Kidney capillary endothelial cell (primary cell): ENCODE measurements at regions not wholly inside any gene's neighbourhood (a gene's known extent, or its start where the extent isn't known, plus 50 kb on each side); places are given as distances from the start of the nearest gene placed in this dataset.

Experiments
- DNase-seq: peaks from one replicate; pipeline ENCODE4 v3.0.0-alpha.2; 2018; ENCODE audit warnings: low spot score

DNA sequence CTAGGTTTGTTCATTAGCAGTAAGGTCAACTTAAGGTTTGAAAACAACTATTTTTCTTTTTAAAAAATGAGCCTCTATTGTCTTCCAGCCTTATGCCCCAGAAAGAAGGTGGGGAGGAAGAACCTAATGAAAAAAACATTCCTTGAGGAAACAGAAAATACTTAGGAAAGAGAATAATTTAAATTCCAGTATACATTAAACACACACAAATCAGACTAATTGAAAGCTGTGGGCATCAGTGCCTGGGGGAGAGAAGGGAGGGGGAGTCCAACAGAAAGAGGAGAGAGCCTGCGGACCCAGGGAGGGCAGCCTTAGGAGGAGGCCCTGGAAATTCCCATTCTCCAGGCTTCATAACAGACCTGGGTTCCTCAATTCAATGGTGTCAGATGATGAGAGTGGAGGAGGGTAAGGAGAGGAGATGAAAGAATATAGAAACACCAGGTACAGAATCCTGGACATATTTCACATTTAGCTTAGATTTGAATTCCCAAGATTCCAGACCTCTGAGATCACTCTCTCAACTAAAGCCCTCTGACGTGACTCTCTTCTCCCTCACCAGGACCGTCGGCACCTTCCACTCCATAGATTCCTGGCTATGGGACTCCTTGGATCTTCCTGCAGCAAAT is 320.5 kb upstream of the UMPS start:
- DNase-seq, result no peak

DNA sequence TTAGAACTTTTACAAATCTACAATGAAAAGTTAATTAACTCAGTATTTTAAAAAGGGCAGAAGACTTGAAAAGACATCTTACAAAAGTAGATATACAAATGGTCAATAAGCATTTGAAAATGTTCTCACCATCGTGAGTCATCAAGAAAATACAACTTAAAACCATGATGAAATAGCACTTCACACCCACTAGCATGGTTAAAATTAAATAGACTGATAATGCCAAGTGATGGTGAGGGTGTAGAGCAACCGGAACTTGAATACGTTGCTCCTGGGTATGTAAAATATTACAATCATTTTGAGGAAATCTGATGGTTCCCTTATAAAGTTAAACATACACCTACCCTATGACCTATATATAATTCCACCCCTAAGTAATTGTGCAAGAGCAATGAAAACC is 319.8 kb upstream of the UMPS start:
- no peak for DNase-seq

DNA sequence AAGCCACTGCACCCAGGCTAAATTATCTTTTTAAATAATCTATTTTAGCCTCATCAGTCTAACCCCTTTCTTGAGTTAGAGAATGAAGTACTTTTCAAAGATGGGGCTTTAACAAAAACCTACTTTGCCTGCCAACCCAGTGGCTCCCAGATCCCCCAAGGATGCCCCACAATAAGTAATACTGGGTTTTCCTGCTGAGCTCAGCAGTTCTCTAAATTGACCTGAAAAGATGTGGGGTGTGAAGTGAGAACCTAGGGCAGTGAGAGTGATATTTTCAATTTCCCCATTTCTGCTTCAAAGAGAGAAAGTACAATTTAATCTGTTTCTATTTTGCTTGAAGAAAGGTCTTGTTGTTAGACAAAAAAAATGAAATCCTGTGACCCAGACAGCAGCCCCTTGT is 318.5 kb upstream of the UMPS start:
- no peak for DNase-seq

DNA sequence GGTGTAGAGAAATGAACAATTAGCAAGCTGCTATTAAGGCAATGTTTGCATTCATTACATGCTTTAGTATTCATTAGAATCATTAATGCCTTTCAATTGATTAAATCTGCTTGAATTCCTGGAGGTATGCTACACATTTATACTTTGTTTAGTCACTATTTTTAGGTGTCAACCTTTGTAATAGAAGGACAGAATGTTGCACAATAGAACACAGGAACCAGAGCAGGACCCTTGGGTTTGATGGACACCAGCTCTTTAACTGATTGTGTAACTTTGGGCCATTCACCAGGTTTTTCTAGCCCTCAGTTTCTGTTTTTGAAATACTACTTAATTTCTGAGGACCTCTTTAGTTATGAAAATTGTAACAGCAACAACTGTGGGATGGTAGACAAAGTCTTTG is 317.6 kb upstream of the UMPS start:
- no peak for DNase-seq

DNA sequence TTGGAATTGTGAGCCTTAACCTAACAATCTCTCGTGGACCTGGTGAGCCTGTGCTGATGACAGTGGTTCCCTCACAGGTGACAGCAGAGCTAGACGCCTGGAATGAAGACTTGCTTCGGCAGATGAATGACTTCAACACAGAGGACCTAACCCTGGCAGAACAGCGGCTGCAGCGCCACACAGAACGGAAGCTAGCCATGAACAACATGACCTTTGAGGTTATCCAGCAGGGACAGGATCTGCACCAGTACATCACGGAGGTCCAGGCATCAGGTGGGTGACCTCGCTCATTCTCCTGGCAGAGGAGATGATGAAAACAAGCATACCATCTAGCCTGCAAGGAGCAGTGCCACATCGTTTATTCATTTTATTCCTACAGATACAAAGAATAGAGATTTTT is 316.9 kb upstream of the UMPS start:
- no peak for DNase-seq

DNA sequence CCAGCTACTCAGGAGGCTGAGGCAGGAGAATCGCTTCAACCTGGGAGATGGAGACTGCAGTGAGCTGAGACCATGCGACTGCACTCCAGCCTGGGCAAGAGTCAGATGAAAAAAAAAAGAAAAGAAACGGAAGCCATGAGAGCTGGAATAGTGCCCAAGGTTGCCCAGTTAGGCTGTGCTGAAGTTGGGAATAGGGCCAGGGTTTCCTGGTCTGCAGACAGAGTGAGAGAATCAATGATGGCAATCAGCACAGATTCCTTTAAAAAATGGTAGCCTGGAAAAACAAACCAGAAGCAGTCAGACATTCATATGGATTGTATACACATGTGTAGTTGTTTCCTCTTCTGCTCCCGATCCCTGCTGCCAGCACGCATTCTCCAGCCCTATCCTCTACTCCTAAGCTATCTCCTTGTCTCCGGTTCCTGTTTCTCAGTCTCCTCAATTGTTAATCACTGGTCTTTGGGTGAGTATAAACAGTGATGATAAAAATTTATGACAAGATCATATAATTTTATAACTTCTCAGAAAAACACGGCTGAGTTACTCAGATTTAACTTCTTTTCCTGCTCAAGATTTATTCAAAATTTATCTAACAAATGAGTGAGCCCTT is 316.2 kb upstream of the UMPS start:
- DNase-seq, result no peak

DNA sequence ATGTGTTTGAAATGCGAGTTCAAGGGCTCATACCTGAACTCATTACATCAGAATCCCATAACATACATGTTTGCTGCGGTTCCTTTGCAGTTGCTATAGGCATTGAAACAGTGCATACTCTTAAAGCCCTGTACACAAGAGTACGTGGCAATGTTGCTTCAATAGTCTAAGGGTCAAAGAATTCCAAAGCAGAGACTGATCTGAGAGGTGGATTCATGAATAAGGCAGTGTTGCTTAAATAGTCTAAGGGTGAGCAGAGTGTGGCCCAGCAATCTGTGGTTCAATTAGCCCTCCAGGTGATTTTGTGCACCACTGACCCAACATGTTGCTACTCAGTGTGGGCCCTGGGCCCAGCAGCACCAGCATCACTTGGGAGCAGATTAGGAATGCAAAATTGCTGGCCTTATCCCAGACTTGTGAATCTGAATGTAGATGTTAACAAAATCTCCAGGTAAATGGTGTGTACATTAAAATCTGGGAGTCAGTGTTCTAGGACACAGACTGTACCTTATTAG is 314.7 kb upstream of the UMPS start:
- no peak for DNase-seq

DNA sequence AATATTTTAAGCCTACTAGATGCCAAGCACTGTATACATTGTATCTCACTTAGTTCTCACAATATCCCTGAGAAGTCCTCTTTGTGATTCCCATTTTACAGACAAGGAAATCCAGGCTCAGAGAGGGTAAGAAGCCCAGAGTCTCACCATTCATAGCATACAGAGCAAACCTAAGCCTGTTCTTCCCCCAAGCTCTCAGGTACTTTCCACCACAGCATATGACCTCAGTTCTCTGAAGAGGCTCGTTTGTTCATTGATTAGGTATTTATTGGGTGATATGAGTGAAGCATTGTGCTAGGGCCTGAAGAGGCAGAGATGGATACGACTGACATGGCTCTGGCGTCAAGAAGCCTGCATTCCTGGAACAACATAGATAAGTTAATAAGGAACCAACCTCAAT is 310.9 kb upstream of the UMPS start:
- DNase-seq, result no peak

DNA sequence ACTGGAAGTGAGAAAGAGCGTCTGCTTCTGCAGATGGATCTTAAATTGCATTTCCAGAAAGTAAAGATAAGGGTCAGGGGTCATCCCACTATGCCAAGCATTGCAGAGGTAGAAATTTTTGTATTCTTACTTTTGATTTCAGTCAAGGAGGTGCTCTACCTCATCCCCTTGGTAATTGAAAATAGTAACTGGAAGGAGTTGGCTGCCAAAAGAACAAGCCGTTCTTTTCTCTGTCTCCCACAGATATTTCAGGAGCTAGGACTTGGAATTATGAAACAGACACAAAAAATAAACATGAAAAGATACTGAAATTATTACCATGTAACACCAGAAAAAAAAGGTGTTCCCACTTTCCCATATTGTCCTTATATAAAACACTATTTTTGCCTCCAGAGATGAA is 309.9 kb upstream of the UMPS start:
- DNase-seq, result no peak

DNA sequence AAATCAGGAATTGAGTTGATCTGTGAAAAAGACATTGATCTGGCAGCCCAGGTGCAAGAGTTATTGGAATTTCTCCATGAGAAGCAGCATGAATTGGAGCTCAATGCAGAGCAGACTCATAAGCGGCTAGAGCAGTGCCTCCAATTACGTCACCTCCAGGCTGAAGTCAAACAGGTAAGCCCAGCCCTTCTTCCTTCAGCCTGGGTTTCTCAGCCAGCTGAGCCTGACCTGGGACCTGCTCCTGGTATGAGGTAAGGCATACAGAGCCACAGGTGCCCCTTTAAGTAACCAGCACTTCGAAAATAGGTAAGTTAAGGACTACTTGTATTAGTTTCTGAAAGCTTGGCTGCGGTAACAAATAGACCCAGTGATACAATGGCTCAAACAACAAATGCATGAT is 307.4 kb upstream of the UMPS start:
- no peak for DNase-seq

DNA sequence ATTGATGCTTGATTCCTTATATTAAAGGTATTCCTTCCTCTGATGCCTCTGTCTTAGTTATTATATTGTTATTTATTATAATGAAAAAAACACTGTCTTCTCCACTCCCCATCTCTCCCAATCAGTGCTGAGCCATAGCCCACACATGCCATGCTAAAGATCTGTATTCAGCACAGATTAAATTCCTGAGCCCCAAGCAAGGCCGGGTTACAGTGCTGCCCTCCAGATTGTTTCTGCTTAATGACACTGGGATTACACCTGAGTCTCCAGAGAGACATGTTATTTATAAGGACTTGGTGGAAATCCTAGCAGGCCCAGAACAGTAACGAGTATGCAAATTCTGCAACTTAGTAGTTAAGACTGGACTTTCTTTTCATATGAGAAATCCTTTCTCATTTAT is 305.9 kb upstream of the UMPS start:
- DNase-seq, result no peak

DNA sequence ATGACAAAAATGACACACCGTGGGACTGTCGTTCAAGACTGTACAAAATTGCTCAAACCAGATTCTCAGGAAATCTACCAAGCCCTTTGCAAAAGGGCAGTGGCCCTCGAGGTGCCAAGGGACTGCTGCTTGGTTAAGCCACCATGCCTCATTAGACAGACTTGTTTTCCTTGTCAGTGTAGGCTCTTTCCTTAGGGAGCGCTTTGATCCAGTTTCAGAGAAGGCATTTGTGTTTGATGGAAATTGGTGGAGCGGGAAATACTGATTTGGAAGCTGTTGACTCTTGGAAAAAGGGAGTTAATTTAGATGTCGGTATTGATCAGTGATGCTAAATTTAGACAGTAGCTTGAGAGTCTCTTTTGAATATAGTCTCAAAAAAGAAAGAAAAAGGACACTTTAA is 304.3 kb upstream of the UMPS start:
- no peak for DNase-seq

DNA sequence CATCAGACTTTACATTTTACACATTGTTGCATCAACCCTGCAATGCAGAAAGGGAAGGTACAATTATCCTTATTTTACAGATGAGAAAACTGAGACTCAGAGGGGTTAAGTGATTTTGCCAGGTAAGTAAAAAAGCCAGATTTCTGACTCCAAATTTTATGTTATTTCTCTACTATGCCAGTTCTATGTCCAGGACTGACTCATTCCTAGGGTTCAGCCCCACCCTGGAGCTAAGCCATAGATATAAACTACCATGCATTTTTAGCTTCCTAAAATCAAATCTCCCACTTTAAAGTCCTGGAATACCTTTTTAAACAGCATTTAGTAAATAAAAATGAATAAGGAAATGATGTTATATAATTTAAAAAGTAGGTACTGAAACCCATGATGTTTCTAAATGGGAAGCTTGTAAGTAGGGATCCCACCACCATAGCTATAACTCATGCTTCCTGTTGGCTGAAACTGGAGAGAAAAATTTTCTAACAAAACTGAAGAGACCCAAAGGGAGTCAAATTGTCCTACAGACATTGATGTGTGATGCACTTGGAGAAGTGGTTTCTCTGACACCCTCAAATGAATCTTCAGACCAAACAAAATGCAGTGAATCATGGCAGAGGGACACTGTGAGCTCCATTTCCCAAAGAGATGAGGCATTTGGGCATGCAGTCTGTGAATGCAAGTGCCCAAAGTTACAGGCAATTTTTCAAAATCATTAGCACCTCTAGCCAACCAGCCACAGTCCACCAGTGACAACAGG is 301.7 kb upstream of the UMPS start:
- DNase-seq, result no peak

DNA sequence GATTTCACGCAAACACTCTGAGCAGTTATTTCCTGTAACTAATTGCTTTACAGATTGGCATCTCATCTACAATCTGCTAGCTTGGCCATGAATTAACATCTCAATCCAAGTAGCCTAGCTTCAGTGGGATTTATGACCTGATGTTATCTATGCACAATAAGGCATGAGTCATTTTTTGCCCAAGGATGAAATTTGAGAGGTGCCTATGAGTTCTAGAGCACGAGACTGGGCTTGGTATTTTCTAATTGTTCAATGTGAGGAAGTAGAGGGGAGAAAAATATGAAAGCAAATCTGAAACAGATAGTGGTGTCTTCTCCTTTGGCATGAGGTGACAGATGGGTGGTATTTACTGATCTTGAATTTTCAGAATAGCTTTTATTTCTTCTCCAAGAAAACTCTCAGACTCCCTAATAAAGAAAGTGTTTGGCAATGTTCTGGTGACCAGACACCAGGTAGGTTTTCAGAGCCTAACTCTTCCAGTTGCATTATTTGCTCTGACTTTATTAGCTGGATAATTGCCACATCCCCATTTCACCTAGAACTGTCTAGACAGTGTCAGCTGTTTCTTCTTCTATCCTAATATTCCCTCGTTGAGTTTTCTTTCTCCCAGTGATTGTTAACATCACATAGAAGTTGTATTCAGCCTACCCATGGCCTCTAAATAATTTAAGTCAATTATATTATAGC is 301.0 kb upstream of the UMPS start:
- DNase-seq, result no peak

DNA sequence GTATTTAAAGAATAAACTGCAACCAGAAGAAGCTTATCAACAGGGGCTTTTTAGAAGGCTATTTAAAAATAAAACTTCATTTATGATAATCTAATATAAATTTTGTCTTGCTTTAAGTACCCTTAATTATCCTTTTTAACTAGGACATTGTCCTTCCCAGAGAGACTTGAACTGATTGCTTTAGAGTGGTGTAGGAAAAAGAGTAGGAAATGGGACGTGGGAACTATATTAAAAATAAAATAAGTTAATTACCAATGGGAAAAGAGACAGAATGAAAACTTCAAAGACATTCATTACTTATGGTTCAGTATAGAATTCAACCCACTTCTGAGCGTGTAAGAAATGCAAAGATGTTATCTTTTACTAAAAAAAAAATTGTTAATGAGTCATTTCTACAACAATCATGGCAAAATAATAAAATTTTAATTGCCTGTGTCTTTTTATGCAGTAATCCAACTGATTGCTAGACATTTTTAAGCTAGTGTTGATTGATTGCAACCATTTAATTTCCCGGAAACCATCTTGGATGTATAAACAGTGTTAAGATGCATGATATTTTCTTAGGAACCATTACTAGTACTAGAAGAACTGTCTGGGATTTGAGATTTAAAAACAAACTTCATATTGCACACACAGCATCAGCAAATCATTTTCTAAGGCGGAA is 298.8 kb upstream of the UMPS start:
- DNase-seq, result no peak

DNA sequence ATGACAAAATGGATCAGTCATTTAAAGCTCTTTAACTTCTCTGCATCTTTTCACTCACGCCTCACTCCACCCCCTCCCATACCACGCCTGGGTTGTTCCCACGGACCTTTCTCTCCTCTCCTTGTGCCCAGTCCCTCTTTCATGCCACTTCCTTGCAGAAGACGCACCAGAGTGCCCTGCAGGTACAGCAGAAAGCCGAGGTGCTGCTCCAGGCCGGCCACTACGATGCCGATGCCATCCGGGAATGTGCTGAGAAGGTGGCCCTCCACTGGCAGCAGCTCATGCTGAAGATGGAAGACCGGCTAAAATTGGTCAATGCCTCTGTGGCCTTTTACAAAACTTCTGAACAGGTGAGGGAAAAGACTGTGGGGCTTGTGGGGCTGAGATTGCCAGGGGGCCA is 296.1 kb upstream of the UMPS start:
- DNase-seq, result no peak

DNA sequence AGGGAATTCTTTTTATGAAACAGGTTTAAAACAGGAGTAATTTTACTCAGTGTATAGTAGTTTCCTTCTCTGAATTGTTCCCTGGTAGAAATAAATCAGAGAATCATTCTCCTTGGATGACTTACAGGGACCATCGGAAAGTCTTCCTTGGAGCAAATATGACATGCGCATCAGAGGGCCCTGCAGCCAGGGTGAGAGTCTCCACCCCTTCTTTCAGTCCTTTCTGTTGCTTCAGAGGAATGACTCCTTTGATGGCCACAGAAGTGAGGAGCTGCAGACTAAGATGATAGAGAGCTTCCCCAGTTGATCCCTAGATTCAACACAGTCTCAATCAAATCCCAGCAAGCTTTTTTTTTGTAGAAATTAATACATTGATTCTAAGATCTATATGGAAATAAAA is 294.8 kb upstream of the UMPS start:
- no peak for DNase-seq

DNA sequence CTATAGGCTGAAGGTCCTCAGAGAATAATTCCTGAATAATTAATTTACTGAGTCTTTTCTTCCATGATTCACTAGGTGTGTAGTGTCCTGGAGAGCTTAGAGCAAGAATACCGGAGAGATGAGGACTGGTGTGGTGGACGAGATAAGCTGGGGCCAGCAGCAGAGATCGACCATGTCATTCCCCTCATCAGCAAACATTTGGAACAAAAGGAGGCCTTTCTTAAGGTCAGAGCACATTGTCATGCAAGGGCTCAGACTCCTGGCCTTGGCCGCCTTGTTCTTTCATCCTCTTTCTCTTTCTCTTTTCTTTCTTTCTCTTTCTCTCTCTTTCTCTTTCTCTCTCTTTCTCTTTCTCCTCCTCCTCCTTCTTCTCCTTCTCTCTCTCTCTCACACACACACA is 291.4 kb upstream of the UMPS start:
- no peak for DNase-seq

DNA sequence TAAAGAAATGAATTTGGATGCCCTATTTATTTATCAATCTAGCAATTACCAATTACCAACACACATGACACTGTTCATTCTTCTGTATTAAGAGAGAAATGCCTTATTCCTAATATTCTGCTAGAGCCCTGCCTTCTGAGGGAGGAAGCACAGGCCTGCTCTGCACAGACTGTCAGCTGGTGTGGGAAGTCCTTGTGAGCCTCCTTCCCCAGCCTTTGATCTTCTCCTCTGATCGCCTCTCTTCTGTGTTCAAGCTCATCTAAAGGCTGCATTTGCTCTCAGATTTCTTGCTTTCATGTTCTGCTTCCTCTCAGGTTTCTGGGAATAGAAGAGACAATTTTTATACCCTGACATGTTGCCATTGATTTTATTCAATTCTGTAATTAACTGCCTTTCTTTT is 290.6 kb upstream of the UMPS start:
- DNase-seq, result no peak

DNA sequence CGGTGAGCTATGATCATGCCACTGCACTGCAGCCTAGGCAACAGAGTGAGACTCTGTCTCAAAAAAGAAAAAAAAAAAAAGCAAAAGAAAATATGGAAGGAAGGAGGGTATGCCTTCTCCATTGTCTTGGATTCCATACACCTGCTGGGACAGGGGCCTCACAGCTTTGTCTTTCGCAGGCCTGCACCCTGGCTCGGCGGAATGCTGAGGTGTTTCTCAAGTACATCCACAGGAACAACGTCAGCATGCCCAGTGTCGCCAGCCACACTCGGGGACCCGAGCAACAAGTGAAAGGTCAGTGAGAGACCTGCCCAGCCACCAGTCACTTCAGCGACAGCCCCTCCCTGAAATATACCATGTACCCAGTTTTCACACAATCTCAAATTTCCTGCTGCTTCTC is 288.5 kb upstream of the UMPS start:
- no peak for DNase-seq

DNA sequence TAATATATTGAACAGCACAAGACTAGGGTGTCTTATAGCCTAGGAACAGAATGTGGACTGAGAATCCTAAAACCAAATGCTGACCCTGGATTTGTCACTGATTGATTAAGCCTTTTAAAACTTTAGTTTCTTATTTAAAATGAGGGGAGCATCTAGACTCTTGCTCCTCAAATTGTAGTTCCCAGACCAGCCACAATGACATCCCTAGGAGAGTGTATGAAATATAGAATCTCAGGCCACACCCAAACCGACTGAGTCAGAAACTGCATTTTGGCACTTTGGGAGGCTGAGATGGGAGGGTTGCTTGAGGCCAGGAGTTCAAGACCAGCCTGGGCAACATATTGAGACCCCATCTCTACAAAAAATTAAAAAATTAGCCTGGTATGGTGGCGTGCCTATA is 287.8 kb upstream of the UMPS start:
- DNase-seq, result no peak

DNA sequence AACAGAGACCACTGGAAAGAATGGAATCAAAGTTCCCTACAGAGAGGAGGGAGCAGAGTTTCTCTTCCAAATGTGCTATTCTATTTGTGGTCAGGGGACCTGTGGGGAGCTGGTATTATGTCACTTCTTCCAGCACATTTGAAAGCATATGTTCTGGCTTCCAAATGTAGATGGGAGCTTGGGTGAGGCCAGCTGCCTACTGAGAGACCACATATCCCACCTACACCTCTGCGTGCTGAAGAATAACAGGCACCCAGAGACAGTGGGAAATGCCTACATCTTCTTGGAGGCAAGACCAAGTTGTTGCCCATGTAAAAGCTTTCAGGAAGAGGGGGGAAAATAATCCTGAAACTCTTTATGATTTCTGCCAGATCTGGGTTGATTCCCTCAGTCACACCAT is 286.8 kb upstream of the UMPS start:
- no peak for DNase-seq
